ENCODE measurements at regions not wholly inside any gene's neighbourhood (a gene's known extent, or its start where the extent isn't known, plus 50 kb on each side); places are given as distances from the start of the nearest gene placed in this dataset.

DNA sequence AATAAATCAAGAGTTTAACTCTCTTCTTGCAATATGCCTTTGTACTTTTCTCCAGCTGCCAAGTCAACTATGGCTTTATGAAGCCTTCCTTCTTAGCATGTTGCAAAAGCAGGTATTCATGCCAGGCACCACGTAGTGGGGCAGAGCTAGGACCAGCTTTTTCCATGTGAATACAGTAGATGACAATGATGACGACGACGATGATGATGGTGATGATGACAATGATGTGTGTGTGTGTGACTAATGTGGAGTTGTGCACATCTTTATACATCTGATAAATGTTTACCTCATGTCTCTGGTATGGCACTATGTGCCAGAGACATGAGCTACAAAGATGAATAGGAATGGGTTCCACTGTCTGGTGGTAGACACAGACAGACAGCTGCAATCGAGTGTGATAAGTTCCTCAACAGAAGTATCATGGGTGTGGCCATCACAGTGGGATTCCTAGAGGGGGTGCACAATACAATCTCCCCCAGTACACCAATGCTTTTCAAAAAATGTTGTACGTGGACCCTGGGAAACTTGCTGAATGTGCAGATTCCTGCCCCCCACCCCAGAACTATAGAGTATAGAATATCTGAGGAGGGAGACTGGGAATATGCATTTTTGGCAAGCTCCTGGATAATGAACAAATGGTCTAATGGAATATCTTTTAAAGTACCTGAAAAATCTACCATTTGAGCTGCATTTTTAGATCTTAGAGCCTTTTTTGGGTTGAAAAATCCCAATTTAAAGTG is 183.4 kb downstream of the ABCC12 start:
- Mint-ChIP-seq H3K4me3 (ENCODE audit: unreplicated experiment) (no peak overlapping the region), H3K4me1 (ENCODE audit: low read depth, unreplicated experiment) (no peaks in the 10 kb centered on the region), H3K9me3 (ENCODE audit: unreplicated experiment) (no peaks in the 10 kb centered on the region), H3K27me3 (ENCODE audit: insufficient read depth, unreplicated experiment) (no peaks in the 10 kb centered on the region), H3K36me3 (ENCODE audit: insufficient read depth, unreplicated experiment) (no peaks in the 10 kb centered on the region), H3K27ac (ENCODE audit: unreplicated experiment) (no peak overlapping the region)
- ChIA-PET CTCF (no interaction called here), POLR2A (no interaction called here)
- Histone ChIP-seq H3K36me3 (ENCODE audit: control insufficient read depth, insufficient read depth, low read length) (no peaks in the 10 kb centered on the region), H3K27me3 (replicated peaks; ENCODE audit: control insufficient read depth, insufficient read depth, low read length) (no peaks in the 10 kb centered on the region), H3K4me3 (ENCODE audit: low read depth, low read length) (no peak overlapping the region), H3K4me1 (peaks cover under 1% of the 10 kb centered on the region; the same call in 1 of the 2 replicates), H3K9me3 (no peaks in the 10 kb centered on the region)
- no TSS peak for BruUV-seq (replicated peaks)
- no peak for DNase-seq
- intact Hi-C loops (cut with micrococcal nuclease; ENCODE audit: unreplicated experiment), result loop anchor here (10.0 kb wide), 1 partner anchor 82 kb away; no protein-coding TSS in a partner anchor
- TF ChIP-seq, protein P1, sequence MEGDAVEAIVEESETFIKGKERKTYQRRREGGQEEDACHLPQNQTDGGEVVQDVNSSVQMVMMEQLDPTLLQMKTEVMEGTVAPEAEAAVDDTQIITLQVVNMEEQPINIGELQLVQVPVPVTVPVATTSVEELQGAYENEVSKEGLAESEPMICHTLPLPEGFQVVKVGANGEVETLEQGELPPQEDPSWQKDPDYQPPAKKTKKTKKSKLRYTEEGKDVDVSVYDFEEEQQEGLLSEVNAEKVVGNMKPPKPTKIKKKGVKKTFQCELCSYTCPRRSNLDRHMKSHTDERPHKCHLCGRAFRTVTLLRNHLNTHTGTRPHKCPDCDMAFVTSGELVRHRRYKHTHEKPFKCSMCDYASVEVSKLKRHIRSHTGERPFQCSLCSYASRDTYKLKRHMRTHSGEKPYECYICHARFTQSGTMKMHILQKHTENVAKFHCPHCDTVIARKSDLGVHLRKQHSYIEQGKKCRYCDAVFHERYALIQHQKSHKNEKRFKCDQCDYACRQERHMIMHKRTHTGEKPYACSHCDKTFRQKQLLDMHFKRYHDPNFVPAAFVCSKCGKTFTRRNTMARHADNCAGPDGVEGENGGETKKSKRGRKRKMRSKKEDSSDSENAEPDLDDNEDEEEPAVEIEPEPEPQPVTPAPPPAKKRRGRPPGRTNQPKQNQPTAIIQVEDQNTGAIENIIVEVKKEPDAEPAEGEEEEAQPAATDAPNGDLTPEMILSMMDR (IDR thresholded peaks at IDR 0.05; ENCODE audit: insufficient read depth in 1 of 2, low read depth in 1 of 2, low read length in 1 of 2, severe bottlenecking in 1 of 2, unreplicated experiment in 1 of 2), result no peak

DNA sequence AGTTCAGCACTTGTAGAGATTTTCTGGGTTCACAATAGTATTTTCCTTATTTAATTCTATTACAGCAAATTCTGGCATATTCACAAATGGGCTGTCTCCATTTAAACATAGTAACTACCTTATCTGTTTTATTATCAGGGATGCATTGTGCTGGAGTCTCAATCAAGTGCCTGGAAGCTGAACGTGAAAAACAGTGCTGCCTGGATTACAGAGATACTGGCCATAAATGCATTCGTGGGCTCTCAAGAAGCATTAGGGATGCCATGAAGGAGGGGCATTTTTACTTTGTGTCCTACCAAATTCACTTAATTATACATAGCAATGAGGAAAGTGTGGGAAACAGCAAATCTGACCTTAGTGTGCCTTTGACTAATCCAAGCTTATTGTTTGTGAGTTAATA is 184.6 kb downstream of the ABCC12 start:
- ChIA-PET CTCF (no interaction called here), POLR2A (no interaction called here)
- Mint-ChIP-seq H3K27ac (ENCODE audit: unreplicated experiment) (no peak overlapping the region), H3K36me3 (ENCODE audit: insufficient read depth, unreplicated experiment) (no peaks in the 10 kb centered on the region), H3K4me1 (ENCODE audit: low read depth, unreplicated experiment) (no peaks in the 10 kb centered on the region), H3K4me3 (ENCODE audit: unreplicated experiment) (no peak overlapping the region), H3K27me3 (ENCODE audit: insufficient read depth, unreplicated experiment) (no peaks in the 10 kb centered on the region), H3K9me3 (ENCODE audit: unreplicated experiment) (no peaks in the 10 kb centered on the region)
- Histone ChIP-seq H3K36me3 (ENCODE audit: control insufficient read depth, insufficient read depth, low read length) (no peaks in the 10 kb centered on the region), H3K4me1 (no peaks in the 10 kb centered on the region), H3K27me3 (replicated peaks; ENCODE audit: control insufficient read depth, insufficient read depth, low read length) (no peaks in the 10 kb centered on the region), H3K4me3 (ENCODE audit: low read depth, low read length) (no peak overlapping the region), H3K9me3 (no peaks in the 10 kb centered on the region)
- no TSS peak for BruUV-seq (replicated peaks)
- DNase-seq, result no peak
- intact Hi-C loops (cut with micrococcal nuclease; ENCODE audit: unreplicated experiment), result loop anchor here (10.0 kb wide), 1 partner anchor 84 kb away; no protein-coding TSS in a partner anchor
- TF ChIP-seq, protein P1 (IDR thresholded peaks at IDR 0.05; ENCODE audit: insufficient read depth in 1 of 2, low read depth in 1 of 2, low read length in 1 of 2, severe bottlenecking in 1 of 2, unreplicated experiment in 1 of 2), result no peak

DNA sequence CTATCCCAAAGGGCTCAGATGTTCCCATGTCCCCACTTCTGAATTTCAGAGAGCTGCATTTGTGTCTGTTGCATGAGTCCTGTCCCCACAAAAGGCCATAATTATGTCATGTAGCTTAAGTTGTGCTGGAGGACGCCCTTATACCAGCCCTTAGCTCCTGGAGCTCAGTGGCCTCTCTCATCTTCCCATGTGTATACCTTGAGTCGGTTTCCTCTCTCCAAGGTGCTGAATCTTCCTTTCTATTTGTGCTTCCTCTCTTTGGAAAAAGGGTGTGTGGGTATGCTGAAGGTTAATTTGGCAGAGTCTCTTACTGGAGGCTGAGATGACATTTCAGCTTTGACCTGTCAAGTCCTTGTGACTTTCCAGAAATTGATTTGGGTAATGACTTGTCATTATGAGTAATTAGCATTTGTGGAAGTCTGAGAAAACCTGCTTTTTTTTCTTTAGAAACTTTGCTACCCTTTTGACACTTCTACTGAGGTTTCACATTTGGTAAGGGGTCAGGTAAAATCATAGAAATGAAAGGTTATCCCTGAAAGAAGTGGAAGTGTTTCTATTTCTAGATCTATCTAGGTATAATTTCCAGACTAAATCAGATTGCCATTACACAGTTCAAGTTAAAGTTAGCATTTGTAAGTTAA is 185.4 kb downstream of the ABCC12 start:
- intact Hi-C loops (cut with micrococcal nuclease; ENCODE audit: unreplicated experiment), result loop anchor here (10.0 kb wide), 1 partner anchor 84 kb away; no protein-coding TSS in a partner anchor
- peak in 1 of 2 experiments; percentile 53 for DNase-seq
- H3K9me3 ChIP-seq, result no peaks in the 10 kb centered on the region
- no peaks in the 10 kb centered on the region for H3K36me3 Mint-ChIP-seq (ENCODE audit: insufficient read depth, unreplicated experiment)
- no peaks in the 10 kb centered on the region for H3K27me3 Mint-ChIP-seq (ENCODE audit: insufficient read depth, unreplicated experiment)
- H3K36me3 ChIP-seq (ENCODE audit: control insufficient read depth, insufficient read depth, low read length), result no peaks in the 10 kb centered on the region
- CTCF ChIA-PET, result no interaction called here
- TF ChIP-seq, protein P1 (IDR thresholded peaks at IDR 0.05; ENCODE audit: insufficient read depth in 1 of 2, low read depth in 1 of 2, low read length in 1 of 2, severe bottlenecking in 1 of 2, unreplicated experiment in 1 of 2), result no peak
- no peaks in the 10 kb centered on the region for H3K4me1 ChIP-seq
- no peaks in the 10 kb centered on the region for H3K9me3 Mint-ChIP-seq (ENCODE audit: unreplicated experiment)
- BruUV-seq (replicated peaks), result no TSS peak
- no peak overlapping the region for H3K4me3 ChIP-seq (ENCODE audit: low read depth, low read length)
- POLR2A ChIA-PET, result no interaction called here
- H3K4me3 Mint-ChIP-seq (ENCODE audit: unreplicated experiment), result no peak overlapping the region
- no peaks in the 10 kb centered on the region for H3K4me1 Mint-ChIP-seq (ENCODE audit: low read depth, unreplicated experiment)
- no peak overlapping the region for H3K27ac Mint-ChIP-seq (ENCODE audit: unreplicated experiment)
- H3K27me3 ChIP-seq (replicated peaks; ENCODE audit: control insufficient read depth, insufficient read depth, low read length), result no peaks in the 10 kb centered on the region

All from Caco-2 (cell line).